Right renal pelvis (tissue), 4 donors: ENCODE measurements at regions not wholly inside any gene's neighbourhood (a gene's known extent, or its start where the extent isn't known, plus 50 kb on each side); places are given as distances from the start of the nearest gene placed in this dataset.
A peak's percentile ranks its signal among the peaks of the same experiment; 100 is the strongest.
"Not testable (repeated sequence)": the region's sequence is repeated elsewhere in the genome, so short reads cannot be mapped to it uniquely, and the experiment has no call there.

ENCODE experiments used
- DNase-seq, 4 donors: peaks; one replicate each; pipeline ENCODE4 v3.0.0-alpha.2; 2013; ENCODE audit warnings: low read depth in 4 of 4, low spot score in 3 of 4, missing footprints in 1 of 4

DNA sequence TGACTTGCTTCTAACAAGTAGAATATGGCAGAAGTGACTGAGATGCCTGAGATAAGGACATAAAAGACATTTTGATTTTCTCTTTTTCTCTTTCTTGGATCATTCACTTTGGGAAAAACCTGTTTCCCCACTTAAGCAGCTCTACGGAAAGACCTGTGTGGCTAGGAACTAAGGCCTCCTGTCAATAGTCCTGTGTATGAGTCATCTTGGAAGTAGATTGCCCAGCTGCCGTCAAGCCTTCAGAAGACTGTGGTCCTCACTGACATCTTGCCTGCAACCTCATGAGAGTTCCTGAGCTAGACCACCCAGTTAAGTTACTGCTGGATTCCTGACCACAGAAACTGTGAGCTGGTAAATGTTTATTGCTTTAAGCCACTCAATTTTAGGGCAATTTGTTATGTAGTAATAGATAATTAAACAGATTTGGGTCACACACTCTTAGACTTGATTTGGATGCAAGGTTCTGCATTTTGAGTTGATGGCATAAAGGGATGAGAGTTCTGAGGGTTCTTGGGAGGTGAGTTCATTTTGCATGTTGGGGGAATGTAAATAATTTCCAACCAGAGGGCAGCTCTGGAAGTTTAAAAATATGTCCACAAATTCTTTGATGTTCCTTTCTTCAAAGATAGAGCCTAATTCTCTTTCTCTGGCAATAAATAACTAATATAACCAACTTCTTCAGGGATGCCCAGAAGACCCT lies 229.2 kb downstream of the SQOR start:
- DNase-seq, result no peak

DNA sequence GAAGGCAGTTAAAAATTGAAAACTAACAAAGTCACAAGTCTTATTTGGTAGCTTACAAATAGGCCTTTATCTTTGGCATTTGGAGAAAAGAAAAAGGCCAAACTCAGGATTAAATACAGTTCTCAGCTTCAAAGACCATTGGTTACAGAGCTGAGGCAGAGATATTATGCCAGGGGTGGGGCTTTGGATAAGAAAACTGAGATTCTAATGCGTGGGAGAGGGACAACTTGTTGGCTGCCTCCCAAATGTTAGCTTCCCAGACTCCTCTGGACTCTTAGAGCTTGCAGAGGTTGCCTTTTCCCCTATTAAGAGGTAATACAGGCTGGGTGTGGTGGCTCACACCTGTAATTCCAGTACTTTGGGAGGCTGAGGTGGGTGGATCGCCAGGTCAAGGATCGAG lies 231.8 kb downstream of the SQOR start:
- no peak for DNase-seq

DNA sequence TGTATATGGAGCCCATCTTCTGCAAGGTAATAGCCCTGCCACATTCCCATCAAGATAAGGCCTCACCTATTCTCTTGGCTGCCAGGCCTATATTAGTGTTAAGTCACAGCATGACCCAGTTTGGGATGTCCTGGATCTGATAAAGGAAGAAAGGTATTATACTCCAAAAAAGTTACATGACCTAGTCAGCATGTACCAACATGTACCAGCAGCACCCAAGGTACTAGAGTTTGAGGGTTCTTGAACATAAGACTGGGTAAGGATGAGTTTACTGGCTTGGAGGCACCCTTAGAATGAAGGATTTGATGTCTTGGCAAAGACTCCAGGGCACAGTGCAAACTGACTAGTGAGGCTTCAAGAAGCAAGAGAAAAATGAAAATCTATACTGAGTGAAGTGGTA lies 232.5 kb downstream of the SQOR start:
- no peak for DNase-seq

- no peak for DNase-seq
Observed at GRCh38 chr15:45868109-45868691, 233.4 kb downstream of the SQOR start.

DNA sequence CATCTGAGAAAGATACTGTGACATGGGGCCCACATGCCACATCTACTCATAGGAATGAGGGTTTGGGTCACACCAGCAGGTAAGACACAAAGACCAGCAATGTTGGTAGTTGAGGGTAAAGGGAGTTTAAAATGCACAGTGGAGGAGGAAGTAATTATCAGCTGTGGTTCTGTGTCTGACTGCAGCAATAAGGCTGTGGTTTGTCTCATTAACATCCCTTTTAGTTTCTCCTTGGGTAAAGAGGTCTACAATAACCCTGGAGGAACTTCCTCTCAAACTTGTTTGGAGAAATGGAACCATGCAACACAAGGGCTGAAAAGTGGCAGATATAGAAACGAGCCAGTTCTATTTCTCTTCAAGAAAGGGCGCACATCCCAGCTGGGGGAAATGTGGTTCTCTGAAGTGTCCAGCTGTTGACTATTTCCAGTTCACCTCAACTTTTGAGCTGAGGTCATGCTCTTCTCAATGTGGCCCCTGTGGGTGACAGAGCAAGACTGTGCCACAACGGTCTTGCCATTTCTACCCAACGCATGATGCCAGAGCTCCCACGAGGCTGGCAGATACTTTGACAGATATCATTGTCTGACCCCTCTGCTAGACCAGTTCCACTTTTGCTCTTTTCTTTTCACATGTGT lies 234.3 kb downstream of the SQOR start:
- DNase-seq, result no peak

- no peak for DNase-seq
Observed at GRCh38 chr15:45871121-45871855, 236.5 kb downstream of the SQOR start.

- DNase-seq, result peak in 3 of 4 donors; percentile 3 to 9 (median 8)
Observed at GRCh38 chr15:45873781-45874180, 239.0 kb downstream of the SQOR start.

GRCh38 chr15:45874566-45874965 lies 239.7 kb downstream of the SQOR start:
- not testable (repeated sequence) for DNase-seq

- no peak for DNase-seq
Observed at GRCh38 chr15:45884289-45884688, 249.5 kb downstream of the SQOR start.

DNA sequence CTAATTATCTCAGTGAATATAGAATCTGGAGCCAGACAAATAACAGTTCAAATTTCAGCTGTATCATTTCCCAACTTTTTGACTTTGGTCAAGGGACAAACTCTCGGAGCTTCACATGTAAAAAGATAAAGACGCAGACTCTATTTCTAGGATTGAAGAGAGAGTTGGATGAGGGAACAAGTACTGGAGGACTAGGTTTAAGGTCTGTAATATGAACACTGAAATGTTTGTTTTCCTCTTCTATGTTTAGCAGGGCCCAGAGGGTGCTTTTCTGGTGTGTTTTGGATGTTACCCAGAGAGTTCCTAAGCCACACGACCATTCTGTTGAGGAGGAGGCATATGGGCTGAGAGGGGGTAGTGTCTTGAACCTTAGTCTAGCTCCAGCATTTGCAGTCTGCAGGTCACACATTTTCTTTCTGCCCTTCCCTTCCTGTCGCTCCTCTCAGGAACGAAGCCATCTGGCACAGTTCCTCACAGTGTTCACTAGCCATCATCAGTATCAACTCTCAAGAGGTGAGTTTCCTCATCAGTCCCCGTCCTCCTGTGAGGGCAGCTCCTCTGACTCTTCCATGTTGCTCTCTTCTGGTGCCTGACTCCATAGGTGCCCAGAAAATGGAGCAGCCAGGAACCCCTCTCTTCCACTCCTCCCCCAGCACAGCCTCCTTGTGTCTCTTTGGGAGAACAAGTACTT lies 250.1 kb downstream of the SQOR start:
- DNase-seq, result no peak

GRCh38 chr15:45885801-45886200 lies 251.0 kb downstream of the SQOR start:
- DNase-seq, result no peak

DNA sequence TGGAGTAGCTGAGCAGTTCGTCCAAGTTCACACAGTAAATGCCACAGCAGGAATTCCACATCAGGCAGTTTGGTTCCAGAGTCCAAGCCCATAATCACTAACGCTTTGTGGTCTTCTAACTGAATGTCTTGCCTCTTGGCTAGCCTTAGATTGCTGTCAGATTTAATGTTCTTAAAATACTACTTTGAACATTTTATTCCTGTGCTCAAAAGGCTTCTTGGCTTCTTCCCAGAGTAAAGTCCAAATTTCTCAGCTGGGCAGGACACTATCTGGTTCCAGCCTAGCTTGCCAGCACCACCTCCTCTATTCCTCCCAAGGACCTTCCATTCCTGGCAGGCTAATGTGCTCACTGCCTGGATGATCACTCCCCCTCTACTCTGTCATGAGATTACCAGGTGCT lies 256.9 kb downstream of the SQOR start:
- DNase-seq, result peak in 2 of 4 donors; percentile 3 to 6

GRCh38 chr15:45892182-45892581 lies 257.4 kb downstream of the SQOR start:
- no peak for DNase-seq

DNA sequence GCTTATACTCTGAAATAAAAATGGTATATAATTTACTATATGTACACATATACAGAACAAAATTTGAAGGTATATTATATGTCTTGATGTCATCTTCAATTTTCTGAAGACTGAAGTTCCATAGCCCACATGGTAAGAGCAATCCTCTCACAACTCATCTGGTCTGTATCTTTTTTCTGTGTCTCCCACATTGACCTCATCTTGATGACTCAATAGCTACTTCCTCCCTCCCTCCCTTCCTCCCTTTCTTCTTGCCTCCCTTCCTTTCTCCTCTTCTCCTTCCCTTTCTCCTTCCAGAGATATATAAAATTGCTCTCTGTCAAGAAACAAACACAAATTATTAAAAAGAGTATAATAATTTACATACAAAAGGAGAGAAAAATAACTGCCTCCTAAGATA lies 268.5 kb downstream of the SQOR start:
- DNase-seq, result no peak

GRCh38 chr15:45904019-45904418 lies 269.2 kb downstream of the SQOR start:
- DNase-seq, result no peak

- no peak for DNase-seq
Observed at GRCh38 chr15:45906230-45906629, 271.4 kb downstream of the SQOR start.

- DNase-seq, result no peak
Observed at GRCh38 chr15:45910671-45911070, 275.8 kb downstream of the SQOR start.

- DNase-seq, result no peak
Observed at GRCh38 chr15:45913451-45913850, 278.6 kb downstream of the SQOR start.

DNA sequence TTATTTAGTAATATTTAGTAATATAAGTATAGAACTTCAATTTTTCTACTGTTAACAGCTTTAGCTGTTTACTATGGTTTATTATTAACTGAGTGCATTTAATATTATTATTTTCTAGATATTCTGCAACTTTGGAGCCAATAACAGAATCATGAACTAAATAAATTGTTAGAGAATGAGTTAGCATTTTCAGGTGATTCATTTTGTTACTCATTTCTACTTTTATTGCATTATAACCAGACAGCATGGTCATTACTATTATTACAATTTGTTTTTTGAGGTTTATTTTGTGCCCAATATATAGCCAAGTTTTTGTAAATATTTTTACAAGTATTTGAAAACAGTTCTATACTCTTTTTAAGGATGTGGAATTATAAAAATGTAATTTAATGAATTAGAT lies 279.6 kb downstream of the SQOR start:
- no peak for DNase-seq

DNA sequence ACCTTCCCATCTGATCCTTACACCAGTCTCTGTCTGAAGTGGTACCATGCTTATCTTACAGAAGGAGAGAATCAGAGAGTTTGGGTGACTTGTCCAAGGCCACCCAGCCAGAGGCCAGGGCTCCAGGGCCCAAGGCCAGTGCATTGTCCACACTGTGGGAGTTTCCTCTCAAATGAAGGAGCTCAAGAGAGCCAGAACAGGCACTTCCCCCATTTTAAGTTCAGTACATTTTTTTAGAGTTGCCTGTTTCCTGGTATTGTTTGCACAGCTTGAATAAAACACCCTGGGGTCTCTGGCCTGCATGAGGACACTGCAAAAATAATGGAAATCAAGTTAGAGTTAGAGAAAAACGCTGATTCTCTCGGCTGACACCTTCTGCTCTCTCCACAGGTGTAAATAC lies 284.0 kb downstream of the SQOR start:
- no peak for DNase-seq

DNA sequence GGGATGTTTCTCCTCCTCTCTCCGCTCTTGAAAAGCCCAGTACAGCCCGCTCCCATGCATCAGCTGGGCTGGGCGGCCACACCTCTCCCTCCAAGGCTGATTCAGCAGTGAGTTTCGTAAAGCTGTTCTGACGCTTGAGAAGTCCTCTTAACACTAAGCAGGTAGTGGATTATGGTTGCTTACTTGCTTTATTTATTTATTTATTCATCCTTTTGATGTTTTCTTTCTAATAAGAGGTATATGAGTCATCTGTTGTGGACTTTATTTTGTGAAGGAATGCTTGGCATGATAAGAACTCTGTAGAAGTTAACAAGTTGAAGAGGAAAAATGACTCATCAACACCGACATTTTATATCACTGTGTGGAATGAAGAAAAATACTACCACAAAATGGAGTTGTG lies 285.0 kb downstream of the SQOR start:
- DNase-seq, result no peak
